Activated naive CD4-positive, alpha-beta T cell treated with anti-CD3 and anti-CD28 coated beads, Interleukin-2, amount 50 U/mL, for 24 hours (primary cell): ENCODE measurements at regions not wholly inside any gene's neighbourhood (a gene's known extent, or its start where the extent isn't known, plus 50 kb on each side); places are given as distances from the start of the nearest gene placed in this dataset.

Experiments used
- H3K27ac Mint-ChIP-seq: one replicate; pipeline ENCODE4 v1.8.0; 2021; ENCODE audit warnings: mild to moderate bottlenecking, mixed read lengths
- H3K27me3 Mint-ChIP-seq: one replicate; pipeline ENCODE4 v1.8.0; 2021; ENCODE audit warnings: mixed read lengths
- H3K36me3 Mint-ChIP-seq: one replicate; pipeline ENCODE4 v1.8.0; 2021; ENCODE audit warnings: mixed read lengths
- H3K4me1 Mint-ChIP-seq: one replicate; pipeline ENCODE4 v1.8.0; 2021; ENCODE audit warnings: mixed read lengths
- H3K4me3 Mint-ChIP-seq: one replicate; pipeline ENCODE4 v1.8.0; 2021; ENCODE audit warnings: mild to moderate bottlenecking, mixed read lengths
- H3K9me3 Mint-ChIP-seq: one replicate; pipeline ENCODE4 v1.8.0; 2021; ENCODE audit warnings: mixed read lengths

DNA sequence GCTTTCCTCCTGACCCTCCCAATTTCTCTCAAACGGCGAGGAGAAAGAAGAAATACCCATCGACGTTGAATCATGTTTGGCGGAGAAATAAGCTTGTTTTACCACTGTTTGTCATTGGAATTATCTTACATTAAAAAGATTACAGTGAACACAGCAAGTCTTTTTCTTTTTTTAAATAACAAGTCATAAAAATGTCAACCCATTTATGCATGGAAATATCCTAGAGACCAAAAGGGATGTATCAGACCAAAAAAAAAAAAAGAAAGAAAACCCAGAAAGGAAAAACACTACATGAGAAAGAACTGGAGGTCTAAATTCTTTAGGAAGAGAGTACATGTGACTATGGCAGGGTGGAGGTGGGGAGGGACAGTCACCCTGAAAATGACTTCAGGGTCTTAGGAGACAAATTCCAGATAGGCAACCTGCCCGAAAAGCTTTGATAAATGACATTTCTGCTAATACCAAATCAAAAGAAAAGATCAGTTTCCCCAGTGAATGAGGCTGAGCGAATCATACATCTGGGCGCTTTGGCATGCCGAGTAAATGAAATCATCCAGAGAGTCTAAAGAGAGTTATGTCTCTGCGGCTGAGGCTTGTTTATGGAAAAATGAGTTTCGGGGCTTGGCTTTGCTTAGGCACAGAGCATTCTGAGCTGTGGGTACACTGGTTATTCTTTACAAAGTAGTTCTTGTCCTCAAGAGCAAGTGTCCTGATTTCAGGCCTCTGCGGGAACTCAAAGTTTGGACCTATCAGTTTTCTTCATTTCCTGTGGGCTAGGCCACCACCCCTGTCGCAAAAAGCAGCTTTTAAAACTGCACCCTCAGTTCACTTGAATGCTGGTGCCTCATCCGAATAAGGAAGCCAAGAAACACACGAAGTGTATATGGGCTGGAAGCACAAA lies 110.1 kb upstream of the TGFBR2 start:
- H3K4me1 Mint-ChIP-seq = peaks cover 26% of the 10 kb centered on the region
- no peaks in the 10 kb centered on the region for H3K36me3 Mint-ChIP-seq
- H3K4me3 Mint-ChIP-seq = no peak overlapping the region
- no peaks in the 10 kb centered on the region for H3K9me3 Mint-ChIP-seq
- no peaks in the 10 kb centered on the region for H3K27me3 Mint-ChIP-seq
- H3K27ac Mint-ChIP-seq = no peak overlapping the region

DNA sequence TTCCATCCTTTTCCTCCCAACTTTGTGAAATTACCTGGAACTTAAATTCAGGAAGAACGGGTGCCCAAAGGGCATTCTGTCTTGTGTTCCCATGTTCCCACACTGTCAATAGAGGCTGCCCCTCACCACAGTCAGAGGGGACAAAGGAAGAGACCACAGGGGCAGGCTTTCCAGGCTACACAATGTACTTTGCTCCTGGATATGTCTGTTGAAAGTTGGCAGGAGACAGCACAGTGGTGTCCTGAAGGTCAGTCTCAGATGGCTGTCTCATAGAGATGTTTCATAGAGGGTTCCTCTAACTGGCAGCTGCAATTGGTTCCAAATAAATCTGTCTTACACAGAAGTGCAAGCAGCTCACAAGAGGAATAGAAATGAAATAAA lies 107.8 kb upstream of the TGFBR2 start:
- no peaks in the 10 kb centered on the region for H3K9me3 Mint-ChIP-seq
- no peaks in the 10 kb centered on the region for H3K27me3 Mint-ChIP-seq
- H3K27ac Mint-ChIP-seq = no peak overlapping the region
- H3K4me1 Mint-ChIP-seq = peaks cover 40% of the 10 kb centered on the region
- H3K4me3 Mint-ChIP-seq = no peak overlapping the region
- no peaks in the 10 kb centered on the region for H3K36me3 Mint-ChIP-seq

GRCh38 chr3:30500666-30501399 lies 105.6 kb upstream of the TGFBR2 start:
- Mint-ChIP-seq H3K4me1 (peaks cover 31% of the 10 kb centered on the region), H3K4me3 (no peak overlapping the region), H3K9me3 (no peaks in the 10 kb centered on the region), H3K27ac (peak overlapping the region; percentile 18), H3K36me3 (no peaks in the 10 kb centered on the region), H3K27me3 (no peaks in the 10 kb centered on the region)

GRCh38 chr3:30501526-30501925 lies 104.9 kb upstream of the TGFBR2 start:
- Mint-ChIP-seq H3K4me1 (peaks cover 24% of the 10 kb centered on the region), H3K36me3 (peaks cover 1% of the 10 kb centered on the region), H3K27me3 (no peaks in the 10 kb centered on the region), H3K4me3 (no peak overlapping the region), H3K9me3 (no peaks in the 10 kb centered on the region), H3K27ac (no peak overlapping the region)

DNA sequence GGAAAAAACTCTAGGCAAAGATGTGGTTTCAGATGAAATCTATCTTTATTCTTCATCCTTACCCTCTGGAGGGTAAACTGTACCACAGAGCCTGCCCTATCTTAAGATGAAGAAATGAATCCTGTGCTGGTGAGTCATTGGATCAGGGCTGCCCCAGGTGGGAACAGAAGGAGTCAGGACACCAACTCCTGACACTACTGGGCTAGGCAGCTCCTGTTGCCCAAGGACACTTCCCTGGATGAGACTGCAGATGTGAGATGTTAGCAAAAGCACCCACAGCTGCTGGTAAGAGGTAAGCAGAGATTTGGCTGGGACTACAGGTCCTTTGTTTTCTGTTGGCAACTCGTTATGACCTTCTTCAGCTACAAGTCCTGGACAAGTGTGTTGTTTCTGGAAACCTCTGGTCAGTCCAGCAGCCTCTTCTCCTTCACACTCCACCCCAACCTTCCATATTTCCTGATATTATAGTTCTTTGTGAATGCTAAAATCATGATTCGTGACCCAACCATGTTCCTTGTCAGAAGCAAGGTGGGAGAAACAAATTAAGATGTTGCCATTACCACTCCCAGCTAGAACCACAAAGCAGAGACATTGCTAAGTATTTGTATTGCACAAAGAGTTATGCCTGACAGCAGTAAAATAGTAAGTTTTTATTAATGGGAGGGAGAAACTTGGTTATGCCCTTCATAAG lies 104.2 kb upstream of the TGFBR2 start:
- H3K9me3 Mint-ChIP-seq = no peaks in the 10 kb centered on the region
- no peak overlapping the region for H3K27ac Mint-ChIP-seq
- no peaks in the 10 kb centered on the region for H3K27me3 Mint-ChIP-seq
- peaks cover 18% of the 10 kb centered on the region for H3K4me1 Mint-ChIP-seq
- H3K36me3 Mint-ChIP-seq = peaks cover 2% of the 10 kb centered on the region
- H3K4me3 Mint-ChIP-seq = no peak overlapping the region

DNA sequence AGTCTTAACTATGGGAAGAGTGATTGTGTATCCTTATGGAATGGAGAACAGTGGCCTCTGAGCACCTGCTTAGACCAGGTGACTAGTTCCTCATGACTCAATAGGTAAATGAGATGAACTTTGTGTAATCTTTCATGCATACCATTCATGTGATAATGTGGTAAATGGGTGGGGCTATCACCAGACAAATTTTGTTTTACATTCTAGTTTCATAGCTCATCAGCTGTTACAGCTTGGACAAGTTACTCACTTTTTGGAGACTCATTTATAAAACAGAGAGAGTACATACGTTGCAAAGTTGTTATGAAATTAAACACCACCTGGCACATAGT lies 103.7 kb upstream of the TGFBR2 start:
- Mint-ChIP-seq H3K27me3 (no peaks in the 10 kb centered on the region), H3K4me3 (no peak overlapping the region), H3K27ac (peak overlapping the region; percentile 13), H3K36me3 (peaks cover 2% of the 10 kb centered on the region), H3K4me1 (peaks cover 18% of the 10 kb centered on the region), H3K9me3 (no peaks in the 10 kb centered on the region)

DNA sequence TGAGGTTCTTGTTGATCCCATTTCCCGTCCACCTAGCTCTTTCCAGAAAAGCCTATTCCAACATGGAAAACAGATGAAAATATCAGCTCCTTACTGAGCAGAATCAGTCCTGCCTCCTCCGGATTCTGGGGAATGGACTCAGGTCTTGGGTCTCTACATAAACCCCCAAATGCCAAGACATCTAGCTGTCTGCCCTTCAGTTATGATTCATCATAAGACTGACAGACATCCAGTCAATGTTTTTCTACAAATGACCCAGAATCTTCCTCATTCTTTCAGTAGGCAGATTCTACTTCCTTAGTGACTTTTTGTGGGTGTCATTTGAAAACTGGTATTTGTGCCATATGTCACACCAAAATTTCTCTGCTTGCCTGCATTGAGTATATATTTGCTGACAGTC lies 103.0 kb upstream of the TGFBR2 start:
- peaks cover 18% of the 10 kb centered on the region for H3K4me1 Mint-ChIP-seq
- peak overlapping the region; percentile 25 for H3K27ac Mint-ChIP-seq
- peaks cover 2% of the 10 kb centered on the region for H3K36me3 Mint-ChIP-seq
- no peaks in the 10 kb centered on the region for H3K27me3 Mint-ChIP-seq
- H3K9me3 Mint-ChIP-seq = no peaks in the 10 kb centered on the region
- H3K4me3 Mint-ChIP-seq = no peak overlapping the region

- Mint-ChIP-seq H3K36me3 (peaks cover 2% of the 10 kb centered on the region), H3K27me3 (no peaks in the 10 kb centered on the region), H3K27ac (no peak overlapping the region), H3K4me3 (no peak overlapping the region), H3K9me3 (no peaks in the 10 kb centered on the region), H3K4me1 (peaks cover 18% of the 10 kb centered on the region)
Observed at GRCh38 chr3:30504939-30505338, 101.5 kb upstream of the TGFBR2 start.

DNA sequence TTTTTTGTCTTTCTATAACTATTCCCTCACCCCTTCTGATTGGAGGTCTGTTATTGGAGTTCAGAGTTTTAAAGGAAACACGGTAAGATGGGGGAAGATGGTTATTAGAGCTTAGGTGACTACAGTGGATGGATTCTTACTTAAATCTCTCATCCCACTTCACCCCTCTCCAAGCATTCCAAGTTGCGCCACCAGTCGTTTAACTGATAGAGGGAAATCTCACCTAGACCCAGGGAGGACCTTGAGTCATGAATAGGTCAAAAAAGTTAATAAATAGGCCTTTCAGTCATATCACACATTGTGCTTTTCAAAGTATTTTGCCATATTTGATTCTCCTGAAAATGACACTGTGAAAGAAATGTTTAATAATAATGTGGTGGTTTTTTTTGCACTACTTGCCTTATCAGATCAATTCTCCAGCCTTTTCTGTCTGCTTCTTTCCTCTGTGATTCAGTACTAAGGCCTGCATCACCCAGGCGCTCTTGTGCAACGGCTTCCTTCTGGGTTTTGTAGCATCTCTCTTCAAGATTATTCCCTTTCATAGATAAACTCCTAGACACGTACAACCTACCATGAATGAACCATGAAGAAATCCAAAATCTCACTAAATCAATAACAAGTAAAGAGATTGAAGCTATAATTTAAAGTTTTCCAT lies 100.4 kb upstream of the TGFBR2 start:
- Mint-ChIP-seq H3K36me3 (peaks cover 2% of the 10 kb centered on the region), H3K27me3 (no peaks in the 10 kb centered on the region), H3K9me3 (no peaks in the 10 kb centered on the region), H3K4me1 (peaks cover 16% of the 10 kb centered on the region), H3K4me3 (no peak overlapping the region), H3K27ac (no peak overlapping the region)

GRCh38 chr3:30508339-30508738 lies 98.1 kb upstream of the TGFBR2 start:
- no peak overlapping the region for H3K27ac Mint-ChIP-seq
- no peaks in the 10 kb centered on the region for H3K9me3 Mint-ChIP-seq
- H3K27me3 Mint-ChIP-seq = no peaks in the 10 kb centered on the region
- H3K4me3 Mint-ChIP-seq = no peak overlapping the region
- peaks cover 2% of the 10 kb centered on the region for H3K36me3 Mint-ChIP-seq
- peaks cover 12% of the 10 kb centered on the region for H3K4me1 Mint-ChIP-seq

GRCh38 chr3:30510596-30510995 lies 95.8 kb upstream of the TGFBR2 start:
- Mint-ChIP-seq H3K36me3 (peaks cover 2% of the 10 kb centered on the region), H3K27ac (no peak overlapping the region), H3K4me1 (peaks cover 10% of the 10 kb centered on the region), H3K9me3 (no peaks in the 10 kb centered on the region), H3K27me3 (no peaks in the 10 kb centered on the region), H3K4me3 (no peak overlapping the region)

DNA sequence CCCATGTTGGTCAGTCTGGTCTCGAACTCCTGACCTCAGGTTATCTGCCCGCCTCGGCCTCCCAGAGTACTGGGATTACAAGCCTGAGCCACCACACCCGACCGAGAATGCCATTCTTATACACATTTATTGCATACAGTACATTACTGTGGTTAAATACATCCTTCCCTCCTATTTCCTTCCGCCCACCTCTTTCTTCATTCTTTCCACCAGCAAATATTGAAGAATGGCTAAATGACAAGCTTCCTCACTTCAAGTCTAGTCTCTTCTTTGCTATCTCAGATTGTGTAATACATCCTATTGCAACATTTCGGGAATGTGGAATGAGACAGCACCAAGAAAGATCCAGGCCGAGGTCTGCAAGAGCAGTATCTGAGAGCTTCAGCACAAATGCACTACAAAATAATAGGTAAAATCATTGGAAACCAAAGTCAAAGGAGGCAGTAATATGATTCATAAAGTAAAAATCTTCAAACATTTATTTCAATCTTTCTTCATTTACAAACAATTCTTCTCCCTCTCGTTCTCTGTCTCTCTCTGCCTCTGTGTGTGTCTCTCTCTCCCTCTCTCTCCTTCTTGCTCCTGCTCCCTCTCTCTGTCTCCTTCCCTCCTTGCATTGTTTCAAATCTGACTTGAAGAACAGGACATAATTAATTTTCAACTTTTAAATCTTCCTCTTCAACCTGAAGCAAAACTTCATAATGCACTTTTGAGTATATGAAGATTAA lies 94.7 kb upstream of the TGFBR2 start:
- Mint-ChIP-seq H3K4me3 (peak overlapping the region; percentile 30), H3K36me3 (no peaks in the 10 kb centered on the region), H3K4me1 (peaks cover 10% of the 10 kb centered on the region), H3K9me3 (no peaks in the 10 kb centered on the region), H3K27me3 (no peaks in the 10 kb centered on the region), H3K27ac (peak overlapping the region; percentile 59)

GRCh38 chr3:30512576-30512975 lies 93.8 kb upstream of the TGFBR2 start:
- Mint-ChIP-seq H3K27me3 (no peaks in the 10 kb centered on the region), H3K9me3 (no peaks in the 10 kb centered on the region), H3K36me3 (no peaks in the 10 kb centered on the region), H3K4me1 (peaks cover 10% of the 10 kb centered on the region), H3K27ac (no peak overlapping the region), H3K4me3 (no peak overlapping the region)

GRCh38 chr3:30513374-30514152 lies 92.8 kb upstream of the TGFBR2 start:
- Mint-ChIP-seq H3K4me3 (no peak overlapping the region), H3K27ac (no peak overlapping the region), H3K36me3 (no peaks in the 10 kb centered on the region), H3K9me3 (no peaks in the 10 kb centered on the region), H3K27me3 (no peaks in the 10 kb centered on the region), H3K4me1 (peaks cover 16% of the 10 kb centered on the region)
